Stomach (tissue), 8 donors: ENCODE measurements at regions not wholly inside any gene's neighbourhood (a gene's known extent, or its start where the extent isn't known, plus 50 kb on each side); places are given as distances from the start of the nearest gene placed in this dataset.

ENCODE experiments used
- DNase-seq, 2 donors: peaks; one replicate each; pipeline versions ENCODE4 v3.0.0 to v3.0.0-alpha.2; 2013 to 2019
- H3K27ac ChIP-seq, 5 donors: fragments of 200-600 bp in 4 of 5; sonication (generic) in 4 of 5; one replicate each; pipeline ENCODE4 v1.5.1; 2013 to 2019; ENCODE audit warnings: mild to moderate bottlenecking in 1 of 5, moderate library complexity in 1 of 5
- H3K27me3 ChIP-seq, 3 donors: fragments of 200-600 bp; sonication (generic); one replicate each; pipeline ENCODE4 v1.5.1; 2017 to 2019; ENCODE audit warnings: mixed run types in 1 of 3
- H3K36me3 ChIP-seq, 4 donors: fragments of 200-600 bp; sonication (generic); 1 replicate in 3 of 4; 2 replicates in 1 of 4; pipeline ENCODE4 v1.5.1; 2016 to 2019
- H3K4me1 ChIP-seq, 4 donors: fragments of 200-600 bp; sonication (generic); one replicate each; pipeline ENCODE4 v1.5.1; 2016 to 2019
- H3K4me3 ChIP-seq, 4 donors: fragments of 200-600 bp; sonication (generic) in 3 of 4; one replicate each; pipeline ENCODE4 v1.5.1; 2016 to 2019; ENCODE audit warnings: mild to moderate bottlenecking in 1 of 4
- H3K9me3 ChIP-seq, 4 donors: fragments of 200-600 bp; sonication (generic); one replicate each; pipeline ENCODE4 v1.5.1; 2016 to 2019
- EP300 ChIP-seq: sonication (generic); formaldehyde crosslinking; IDR thresholded peaks from one replicate; pipeline ENCODE4 v1.6.1; 2017; ENCODE audit warnings: antibody characterized with exemption
- POLR2A ChIP-seq, 4 donors: fragments of 450-650 bp; IDR thresholded peaks; one replicate each; pipeline ENCODE4 v1.6.1; 2016; ENCODE audit warnings: antibody characterized with exemption in 4 of 4, control low read depth in 2 of 4, mild to moderate bottlenecking in 1 of 4, moderate library complexity in 1 of 4
- POLR2AphosphoS5 ChIP-seq, 3 donors: sonication (generic); formaldehyde crosslinking; IDR thresholded peaks; one replicate each; pipeline ENCODE4 v1.6.1; 2016; ENCODE audit warnings: antibody characterized with exemption in 3 of 3
- WGBS, 5 donors: extraction: QIAGEN DNeasy Blood & Tissue Kit in 3 of 5; methylation state at CpG; one replicate each; pipeline versions ENCODE4 v1.1.5 to v1.1.7; 2013 to 2018; 5-methylcytosine and 5-hydroxymethylcytosine counted together
- intact Hi-C: fragments of 100-400 bp; cut with DNase I; formaldehyde crosslinking; loops from one replicate; pipeline ENCODE4 v1.15.1; 2023; ENCODE audit warnings: low total_unique reads
- TF ChIP-seq, protein P1 (sequence below), 7 experiments: fragments of 450-650 bp in 4 of 7; fragments of 200-600 bp in 3 of 7; sonication (generic) in 3 of 7; IDR thresholded peaks; one replicate each; pipeline ENCODE4 v1.5.1; 2016 to 2019; ENCODE audit warnings: antibody characterized with exemption in 7 of 7, control low read depth in 2 of 7, mild to moderate bottlenecking in 1 of 7
- donor health status: healthy with polysubstance abuse.
- donor health status: Bipolar disorder and iron deficiency.
- donor health status: healthy.

DNA sequence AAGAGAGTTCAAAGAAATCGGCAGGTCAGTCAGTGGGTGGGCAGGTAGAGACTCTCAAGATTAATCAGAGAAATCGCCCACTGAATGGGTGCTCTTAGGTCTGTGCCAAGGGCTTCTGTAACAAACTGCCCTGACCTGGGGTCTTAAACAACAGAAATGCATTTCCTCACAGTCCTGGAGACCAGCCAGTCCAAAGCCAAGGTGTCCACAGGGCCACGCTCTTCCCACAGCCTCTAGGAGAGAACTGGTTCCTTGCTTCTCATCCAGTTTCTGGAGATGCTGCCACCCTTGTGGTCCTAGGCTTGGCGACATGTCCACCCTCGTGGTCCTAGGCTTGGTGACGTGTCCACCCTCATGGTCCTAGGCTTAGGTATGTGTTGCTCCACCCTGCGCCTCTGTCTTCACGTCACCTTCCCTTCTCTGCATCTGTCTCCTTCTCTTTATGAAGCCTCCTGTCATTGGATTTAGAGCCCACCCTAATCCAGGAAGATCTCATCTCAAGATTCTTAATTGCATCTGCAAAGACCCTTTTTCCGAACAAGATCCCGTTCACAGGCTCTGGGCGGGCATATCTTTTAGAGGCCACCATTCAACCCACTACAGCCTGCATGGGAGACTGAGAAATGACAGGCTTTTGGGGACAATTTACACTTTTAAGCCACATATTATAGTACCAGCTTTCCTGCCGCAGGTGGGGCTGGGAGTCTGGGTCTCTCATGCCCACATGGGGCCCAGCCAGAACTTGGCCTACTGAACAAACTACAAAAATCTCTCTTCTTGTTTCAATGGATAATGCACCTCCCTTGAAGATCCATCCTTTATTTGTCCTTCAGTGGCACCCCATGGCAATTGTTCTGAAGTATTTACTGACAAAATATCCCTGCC lies 161.3 kb downstream of the ASB1 start:
- intact Hi-C loops: no loop called here
- TF ChIP-seq POLR2A (IDR thresholded peaks at IDR 0.05): no peak
- TF ChIP-seq POLR2AphosphoS5 (IDR thresholded peaks at IDR 0.05): no peak
- no peak for TF ChIP-seq EP300
- TF ChIP-seq, protein P1, sequence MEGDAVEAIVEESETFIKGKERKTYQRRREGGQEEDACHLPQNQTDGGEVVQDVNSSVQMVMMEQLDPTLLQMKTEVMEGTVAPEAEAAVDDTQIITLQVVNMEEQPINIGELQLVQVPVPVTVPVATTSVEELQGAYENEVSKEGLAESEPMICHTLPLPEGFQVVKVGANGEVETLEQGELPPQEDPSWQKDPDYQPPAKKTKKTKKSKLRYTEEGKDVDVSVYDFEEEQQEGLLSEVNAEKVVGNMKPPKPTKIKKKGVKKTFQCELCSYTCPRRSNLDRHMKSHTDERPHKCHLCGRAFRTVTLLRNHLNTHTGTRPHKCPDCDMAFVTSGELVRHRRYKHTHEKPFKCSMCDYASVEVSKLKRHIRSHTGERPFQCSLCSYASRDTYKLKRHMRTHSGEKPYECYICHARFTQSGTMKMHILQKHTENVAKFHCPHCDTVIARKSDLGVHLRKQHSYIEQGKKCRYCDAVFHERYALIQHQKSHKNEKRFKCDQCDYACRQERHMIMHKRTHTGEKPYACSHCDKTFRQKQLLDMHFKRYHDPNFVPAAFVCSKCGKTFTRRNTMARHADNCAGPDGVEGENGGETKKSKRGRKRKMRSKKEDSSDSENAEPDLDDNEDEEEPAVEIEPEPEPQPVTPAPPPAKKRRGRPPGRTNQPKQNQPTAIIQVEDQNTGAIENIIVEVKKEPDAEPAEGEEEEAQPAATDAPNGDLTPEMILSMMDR (IDR thresholded peaks at IDR 0.05): no peak
- Histone ChIP-seq H3K9me3 (no peaks in the 10 kb centered on the region), H3K4me1 (no peaks in the 10 kb centered on the region), H3K36me3 (no peaks in the 10 kb centered on the region), H3K27me3 (no peaks in the 10 kb centered on the region), H3K4me3 (no peak overlapping the region), H3K27ac (no peak overlapping the region)
- WGBS, 5 donors: 86 to 94% (median 90%) methylated on average over 12 of the region's 12 CpGs
- no peak for DNase-seq

DNA sequence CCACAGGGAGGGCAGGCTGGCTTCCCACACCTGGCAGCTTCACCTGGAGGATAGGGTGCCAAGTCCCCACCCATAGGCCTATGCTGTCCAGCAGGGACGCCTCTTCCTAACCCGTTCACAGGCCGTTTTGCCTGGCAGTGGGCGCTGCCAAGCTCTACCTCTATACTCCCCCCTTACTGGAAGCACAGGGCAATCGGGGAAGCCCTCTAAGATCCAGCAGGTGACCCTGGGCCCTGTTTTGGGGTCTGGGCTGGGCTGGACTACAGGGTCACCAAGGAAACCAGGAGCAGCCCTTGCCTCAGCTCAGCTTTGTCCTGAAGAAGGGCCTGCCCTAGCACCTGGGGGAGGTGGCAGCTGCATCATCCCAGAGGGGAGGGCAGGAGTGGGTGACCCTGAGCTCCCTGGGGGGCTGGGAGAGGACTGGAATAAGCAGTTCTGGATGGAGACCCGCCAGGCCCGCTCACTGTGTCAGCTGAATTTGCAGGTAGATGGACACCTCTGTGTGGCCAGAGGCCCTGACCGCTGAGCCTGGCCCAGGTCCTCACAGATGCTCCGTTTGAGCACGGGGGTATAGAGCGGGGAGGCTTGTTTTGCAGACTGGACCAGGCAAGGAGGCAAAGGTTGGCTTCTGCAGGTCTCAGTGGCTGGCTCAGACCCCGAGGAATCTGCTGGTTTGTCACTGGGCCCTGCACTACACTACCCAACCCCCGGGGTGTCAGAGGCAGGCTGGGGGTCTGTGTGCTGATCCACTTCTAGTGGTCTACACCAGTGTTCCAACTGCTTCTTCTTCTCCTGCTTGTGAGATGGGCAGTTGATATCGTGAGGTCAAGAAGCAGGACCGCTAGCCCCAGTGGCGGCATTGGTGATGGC lies 163.1 kb downstream of the ASB1 start:
- Histone ChIP-seq H3K9me3 (no peaks in the 10 kb centered on the region), H3K27ac (no peak overlapping the region), H3K36me3 (no peaks in the 10 kb centered on the region), H3K4me1 (no peaks in the 10 kb centered on the region), H3K4me3 (no peak overlapping the region), H3K27me3 (no peaks in the 10 kb centered on the region)
- 81 to 91% (median 85%) methylated on average over 11 to 16 of the region's 16 CpGs for WGBS, 5 donors
- DNase-seq: peak in 1 of 2 donors; percentile 23
- no peak for TF ChIP-seq EP300
- TF ChIP-seq POLR2A (IDR thresholded peaks at IDR 0.05): no peak
- TF ChIP-seq, protein P1 (IDR thresholded peaks at IDR 0.05): no peak
- TF ChIP-seq POLR2AphosphoS5 (IDR thresholded peaks at IDR 0.05): no peak
- intact Hi-C loops: no loop called here

DNA sequence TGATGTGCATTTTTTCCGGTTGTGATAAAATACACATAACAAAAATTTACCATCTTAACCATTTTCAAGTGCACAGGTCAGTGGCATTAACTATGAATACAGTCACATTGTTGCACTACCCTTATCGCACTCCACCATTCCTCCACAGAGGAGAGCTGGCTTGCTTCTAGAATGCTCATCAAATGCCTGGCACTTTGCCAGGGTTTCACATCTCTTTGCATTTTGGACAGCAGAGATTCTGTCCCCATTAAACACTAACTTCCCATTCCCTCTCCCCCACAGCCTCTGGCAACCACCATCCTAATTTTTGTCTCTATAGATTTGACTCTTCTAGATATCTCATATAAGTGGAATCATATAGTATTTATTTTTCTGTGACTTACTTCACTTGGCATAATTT lies 165.0 kb downstream of the ASB1 start:
- H3K9me3 ChIP-seq: no peaks in the 10 kb centered on the region
- no peaks in the 10 kb centered on the region for H3K36me3 ChIP-seq
- peaks cover 0 to 9% (median 3%) of the 10 kb centered on the region in 4 donors for H3K4me1 ChIP-seq
- TF ChIP-seq EP300 (no peak), POLR2A (IDR thresholded peaks at IDR 0.05) (no peak), POLR2AphosphoS5 (IDR thresholded peaks at IDR 0.05) (no peak)
- TF ChIP-seq, protein P1 (IDR thresholded peaks at IDR 0.05): no peak
- no peaks in the 10 kb centered on the region for H3K27me3 ChIP-seq
- no peak overlapping the region for H3K27ac ChIP-seq
- intact Hi-C loops: no loop called here
- DNase-seq: no peak
- WGBS, 5 donors: 44 to 91% (median 51%) methylated on average over 2 of the region's 2 CpGs; no CpG with 5 or more reads in 1 of the 5 donors
- H3K4me3 ChIP-seq: no peak overlapping the region

DNA sequence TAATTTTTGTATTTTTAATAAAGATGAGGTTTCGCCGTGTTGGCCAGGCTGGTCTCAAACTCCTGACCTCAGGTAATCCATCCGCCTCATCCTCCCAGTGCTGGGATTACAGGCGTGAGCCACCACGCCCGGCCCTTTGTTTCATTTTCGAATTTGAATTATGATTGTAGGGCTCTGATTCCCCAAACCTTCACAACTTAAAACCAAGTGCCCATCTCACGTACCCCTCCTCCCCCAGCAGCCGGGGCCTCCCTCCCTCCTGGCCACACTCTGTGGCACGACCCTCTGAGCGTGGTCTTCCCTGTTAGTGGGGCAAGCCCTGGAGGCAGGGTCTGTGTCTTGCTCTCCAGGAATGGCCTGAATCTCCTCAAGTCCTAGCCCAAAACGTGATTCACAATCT lies 166.5 kb downstream of the ASB1 start:
- DNase-seq: no peak
- intact Hi-C loops: no loop called here
- no peaks in the 10 kb centered on the region for H3K9me3 ChIP-seq
- TF ChIP-seq EP300 (no peak), POLR2A (IDR thresholded peaks at IDR 0.05) (no peak), POLR2AphosphoS5 (IDR thresholded peaks at IDR 0.05) (no peak)
- TF ChIP-seq, protein P1 (IDR thresholded peaks at IDR 0.05): no peak
- H3K27ac ChIP-seq: no peak overlapping the region
- no peaks in the 10 kb centered on the region for H3K36me3 ChIP-seq
- WGBS, 5 donors: 76 to 87% (median 79%) methylated on average over 11 to 12 of the region's 12 CpGs
- H3K4me3 ChIP-seq: no peak overlapping the region
- peaks cover 0 to 20% (median 10%) of the 10 kb centered on the region in 4 donors for H3K4me1 ChIP-seq
- H3K27me3 ChIP-seq: peaks cover 0 to 1% (median 0%) of the 10 kb centered on the region in 3 donors
